Neural progenitor cell (in vitro differentiated cells): ENCODE measurements at regions not wholly inside any gene's neighbourhood (a gene's known extent, or its start where the extent isn't known, plus 50 kb on each side); places are given as distances from the start of the nearest gene placed in this dataset.

Experiments
- DNase-seq: peaks from one replicate; pipeline ENCODE4 v3.0.0-alpha.2; 2016; ENCODE audit warnings: low spot score
- H2AFZ ChIP-seq: fragments of 200-600 bp; sonication (generic); replicated peaks from 2 replicates; pipeline ENCODE4 v1.6.1; 2016; ENCODE audit warnings: antibody characterized with exemption
- H3F3A ChIP-seq: fragments of 200-600 bp; sonication (generic); 2 replicates; pipeline ENCODE4 v1.6.1; 2016; ENCODE audit warnings: antibody characterized with exemption, low read depth
- H3K27ac ChIP-seq: fragments of 200-600 bp; sonication (generic); 2 replicates; pipeline ENCODE4 v1.5.1; 2016; ENCODE audit warnings: mild to moderate bottlenecking
- H3K27me3 ChIP-seq: fragments of 200-600 bp; sonication (generic); 2 replicates; pipeline ENCODE4 v1.6.1; 2016; ENCODE audit warnings: mild to moderate bottlenecking, moderate library complexity
- H3K36me3 ChIP-seq: fragments of 200-600 bp; sonication (generic); 2 replicates; pipeline ENCODE4 v1.5.1; 2016
- H3K4me1 ChIP-seq: fragments of 200-600 bp; sonication (generic); 2 replicates; pipeline ENCODE4 v1.6.1; 2016; ENCODE audit warnings: mixed run types
- H3K4me2 ChIP-seq: fragments of 200-600 bp; sonication (generic); 2 replicates; pipeline ENCODE4 v1.6.1; 2016
- H3K4me3 ChIP-seq: fragments of 200-600 bp; sonication (generic); 2 replicates; pipeline ENCODE4 v1.5.1; 2016
- H3K79me2 ChIP-seq: fragments of 200-600 bp; sonication (generic); 2 replicates; pipeline ENCODE4 v1.6.1; 2016; ENCODE audit warnings: low read depth
- H3K9ac ChIP-seq: fragments of 200-600 bp; sonication (generic); 2 replicates; pipeline ENCODE4 v1.6.1; 2016
- H3K9me3 ChIP-seq: fragments of 200-600 bp; sonication (generic); 2 replicates; pipeline ENCODE4 v1.5.1; 2016; ENCODE audit warnings: low read depth
- H4K20me1 ChIP-seq: fragments of 200-600 bp; sonication (generic); 2 replicates; pipeline ENCODE4 v1.6.1; 2016; ENCODE audit warnings: low read depth
- H3K27ac Mint-ChIP-seq: 3 replicates; pipeline ENCODE4 v1.8.0; 2021; ENCODE audit warnings: mixed read lengths
- H3K27me3 Mint-ChIP-seq: 2 replicates; pipeline ENCODE4 v1.8.0; 2022; ENCODE audit warnings: low read depth, mild to moderate bottlenecking, inconsistent platforms, moderate library complexity, mixed read lengths; ENCODE audit not compliant: insufficient read depth
- H3K36me3 Mint-ChIP-seq: 3 replicates; pipeline ENCODE4 v1.8.0; 2021; ENCODE audit warnings: mixed read lengths
- H3K4me1 Mint-ChIP-seq: 3 replicates; pipeline ENCODE4 v1.8.0; 2021; ENCODE audit warnings: mixed read lengths
- H3K4me3 Mint-ChIP-seq: 3 replicates; pipeline ENCODE4 v1.8.0; 2021; ENCODE audit warnings: mild to moderate bottlenecking, moderate library complexity, mixed read lengths
- H3K9me3 Mint-ChIP-seq: 3 replicates; pipeline ENCODE4 v1.8.0; 2020; ENCODE audit warnings: mixed read lengths
- EZH2 ChIP-seq: fragments of 200-600 bp; sonication (generic); IDR thresholded peaks from 2 replicates; pipeline ENCODE4 v1.6.1; 2017; ENCODE audit warnings: antibody characterized with exemption, mild to moderate bottlenecking, moderate library complexity
- EZH2phosphoT487 ChIP-seq: fragments of 200-600 bp; sonication (generic); IDR thresholded peaks from 2 replicates; pipeline ENCODE4 v1.6.1; 2017; ENCODE audit warnings: antibody characterized with exemption
- TF ChIP-seq, protein P1 (sequence below): fragments of 200-600 bp; sonication (generic); IDR thresholded peaks from 2 replicates; pipeline ENCODE4 v1.5.1; 2017; ENCODE audit warnings: antibody characterized with exemption, mild to moderate bottlenecking

DNA sequence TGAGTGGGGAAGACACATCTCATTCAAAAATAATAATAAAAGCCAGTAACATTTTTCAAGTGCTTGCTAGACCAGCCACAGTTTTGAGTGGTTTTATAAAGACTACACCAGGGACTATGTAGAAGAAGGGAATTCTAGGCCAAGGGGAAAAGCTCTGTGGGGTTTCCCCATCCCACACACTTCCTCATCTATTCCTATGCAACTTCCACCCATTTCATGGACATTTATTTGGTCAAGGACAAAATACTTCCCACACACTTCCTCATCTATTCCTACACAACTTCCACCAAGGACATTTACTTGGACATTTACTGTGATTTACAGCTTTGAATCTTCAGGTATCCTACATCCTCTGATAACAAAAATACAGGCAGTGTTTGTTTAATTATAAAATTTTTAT is 86.5 kb upstream of the KLF3 start:
- H3K9ac ChIP-seq = no peak overlapping the region
- Mint-ChIP-seq H3K27me3 (peaks cover 6% of the 10 kb centered on the region), H3K9me3 (peaks cover 10% of the 10 kb centered on the region), H3K4me1 (peaks cover 10% of the 10 kb centered on the region), H3K27ac (no peak overlapping the region), H3K36me3 (peaks cover 2% of the 10 kb centered on the region), H3K4me3 (no peak overlapping the region)
- H2AFZ ChIP-seq = no peak overlapping the region
- H3K4me2 ChIP-seq = no peak overlapping the region
- H3K27ac ChIP-seq = no peak overlapping the region
- no peak overlapping the region for H3K4me3 ChIP-seq
- no peaks in the 10 kb centered on the region for H4K20me1 ChIP-seq
- H3F3A ChIP-seq = no peaks in the 10 kb centered on the region
- TF ChIP-seq EZH2phosphoT487 (no peak), EZH2 (no peak)
- TF ChIP-seq, protein P1, sequence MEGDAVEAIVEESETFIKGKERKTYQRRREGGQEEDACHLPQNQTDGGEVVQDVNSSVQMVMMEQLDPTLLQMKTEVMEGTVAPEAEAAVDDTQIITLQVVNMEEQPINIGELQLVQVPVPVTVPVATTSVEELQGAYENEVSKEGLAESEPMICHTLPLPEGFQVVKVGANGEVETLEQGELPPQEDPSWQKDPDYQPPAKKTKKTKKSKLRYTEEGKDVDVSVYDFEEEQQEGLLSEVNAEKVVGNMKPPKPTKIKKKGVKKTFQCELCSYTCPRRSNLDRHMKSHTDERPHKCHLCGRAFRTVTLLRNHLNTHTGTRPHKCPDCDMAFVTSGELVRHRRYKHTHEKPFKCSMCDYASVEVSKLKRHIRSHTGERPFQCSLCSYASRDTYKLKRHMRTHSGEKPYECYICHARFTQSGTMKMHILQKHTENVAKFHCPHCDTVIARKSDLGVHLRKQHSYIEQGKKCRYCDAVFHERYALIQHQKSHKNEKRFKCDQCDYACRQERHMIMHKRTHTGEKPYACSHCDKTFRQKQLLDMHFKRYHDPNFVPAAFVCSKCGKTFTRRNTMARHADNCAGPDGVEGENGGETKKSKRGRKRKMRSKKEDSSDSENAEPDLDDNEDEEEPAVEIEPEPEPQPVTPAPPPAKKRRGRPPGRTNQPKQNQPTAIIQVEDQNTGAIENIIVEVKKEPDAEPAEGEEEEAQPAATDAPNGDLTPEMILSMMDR = no peak
- no peaks in the 10 kb centered on the region for H3K36me3 ChIP-seq
- H3K27me3 ChIP-seq = no peaks in the 10 kb centered on the region
- H3K4me1 ChIP-seq = peaks cover 3% of the 10 kb centered on the region
- no peaks in the 10 kb centered on the region for H3K79me2 ChIP-seq
- DNase-seq = no peak
- H3K9me3 ChIP-seq = no peaks in the 10 kb centered on the region

DNA sequence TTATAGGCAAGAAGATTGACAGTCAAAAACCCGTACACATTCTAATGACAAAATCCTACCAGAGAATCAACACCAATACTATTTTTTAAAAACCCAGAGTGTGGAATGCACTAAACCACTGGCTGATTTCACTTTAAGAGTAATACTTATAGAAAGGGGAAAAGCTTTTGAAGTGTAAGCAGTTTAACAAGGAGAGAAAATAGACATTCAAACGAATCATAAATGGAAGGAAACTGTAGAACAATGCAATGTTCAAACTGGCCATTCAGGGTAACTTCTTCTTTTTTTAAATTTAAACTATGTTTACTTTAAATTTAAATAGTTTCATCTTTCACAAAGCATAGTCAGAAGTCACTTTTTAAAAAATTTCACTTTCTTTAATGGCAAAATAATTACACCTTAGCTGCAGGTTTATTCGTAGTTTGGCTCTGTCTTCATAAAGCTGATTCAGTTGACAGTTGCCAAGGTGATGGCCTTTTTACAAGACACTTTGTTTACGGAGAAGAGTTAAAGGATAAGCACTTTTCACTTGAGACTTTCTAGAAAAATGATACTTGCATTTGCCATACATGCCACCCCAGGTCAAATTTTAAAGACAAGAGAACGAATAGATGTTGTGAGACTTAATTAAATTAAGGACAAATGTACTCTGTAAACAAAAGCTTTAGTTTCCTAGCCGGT is 82.4 kb upstream of the KLF3 start:
- Mint-ChIP-seq H3K4me1 (peaks cover 14% of the 10 kb centered on the region), H3K36me3 (peaks cover 2% of the 10 kb centered on the region), H3K27me3 (peaks cover 6% of the 10 kb centered on the region), H3K4me3 (no peak overlapping the region), H3K27ac (no peak overlapping the region), H3K9me3 (peaks cover 9% of the 10 kb centered on the region)
- Histone ChIP-seq H3K9ac (no peak overlapping the region), H3K27ac (no peak overlapping the region), H3K4me3 (no peak overlapping the region), H3K36me3 (no peaks in the 10 kb centered on the region), H3K9me3 (no peaks in the 10 kb centered on the region), H3K27me3 (no peaks in the 10 kb centered on the region), H3K4me2 (no peak overlapping the region), H3F3A (no peaks in the 10 kb centered on the region), H3K4me1 (peaks cover 3% of the 10 kb centered on the region), H3K79me2 (no peaks in the 10 kb centered on the region), H4K20me1 (no peaks in the 10 kb centered on the region), H2AFZ (no peak overlapping the region)
- TF ChIP-seq EZH2 = no peak
- TF ChIP-seq EZH2phosphoT487 = no peak
- TF ChIP-seq, protein P1 = no peak
- DNase-seq = no peak

DNA sequence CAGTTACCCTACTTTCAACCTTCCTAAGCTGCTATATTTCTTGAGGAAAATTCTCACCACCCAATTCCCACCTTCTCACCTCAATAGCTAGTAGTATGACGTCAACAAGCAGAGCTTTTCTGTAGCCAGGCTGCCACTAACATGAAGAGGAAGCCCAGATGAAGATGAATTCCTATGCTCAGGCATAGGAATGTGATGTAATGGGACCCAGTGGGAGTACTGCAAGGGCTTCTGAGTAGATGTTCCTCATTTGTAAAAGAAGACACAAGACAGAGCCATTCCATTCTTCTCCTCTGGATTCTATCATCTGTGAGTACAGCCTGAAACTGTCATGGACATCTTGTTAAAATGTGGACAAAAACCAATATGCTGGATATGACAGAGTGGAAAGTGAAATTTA is 81.6 kb upstream of the KLF3 start:
- Histone ChIP-seq H2AFZ (no peak overlapping the region), H3K4me2 (no peak overlapping the region), H4K20me1 (no peaks in the 10 kb centered on the region), H3K36me3 (no peaks in the 10 kb centered on the region), H3K27me3 (no peaks in the 10 kb centered on the region), H3K79me2 (no peaks in the 10 kb centered on the region), H3K27ac (no peak overlapping the region), H3K9ac (no peak overlapping the region), H3F3A (no peaks in the 10 kb centered on the region), H3K9me3 (no peaks in the 10 kb centered on the region), H3K4me3 (no peak overlapping the region), H3K4me1 (peaks cover 3% of the 10 kb centered on the region)
- DNase-seq = no peak
- TF ChIP-seq EZH2phosphoT487 = no peak
- TF ChIP-seq, protein P1 = no peak
- TF ChIP-seq EZH2 = no peak
- Mint-ChIP-seq H3K9me3 (peaks cover 9% of the 10 kb centered on the region), H3K4me3 (no peak overlapping the region), H3K36me3 (peaks cover 2% of the 10 kb centered on the region), H3K27ac (peak overlapping the region; percentile 44), H3K4me1 (peaks cover 14% of the 10 kb centered on the region), H3K27me3 (peaks cover 6% of the 10 kb centered on the region)
